ENCODE measurements at regions not wholly inside any gene's neighbourhood (a gene's known extent, or its start where the extent isn't known, plus 50 kb on each side); places are given as distances from the start of the nearest gene placed in this dataset.

DNA sequence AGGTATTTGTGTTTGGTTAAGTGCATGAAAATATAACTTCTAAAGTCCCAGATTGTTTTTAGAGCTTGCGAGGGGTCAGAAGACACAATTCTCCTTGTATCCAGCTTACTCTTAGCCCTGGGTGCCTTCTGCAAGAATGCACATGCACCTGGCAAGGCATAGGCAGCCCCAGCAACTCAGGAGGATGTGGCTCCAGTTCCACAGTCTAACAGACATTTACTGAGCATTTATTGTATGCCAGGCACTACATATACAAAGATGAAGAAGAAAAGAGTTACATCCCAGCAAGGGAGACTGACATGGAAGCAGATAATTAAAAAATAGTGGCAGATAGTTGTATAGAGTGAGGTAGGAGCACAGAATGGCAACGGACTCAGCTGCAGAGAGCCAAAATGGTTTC, 101.1 kb upstream of the FRY start:
- no peak for DNase-seq

DNA sequence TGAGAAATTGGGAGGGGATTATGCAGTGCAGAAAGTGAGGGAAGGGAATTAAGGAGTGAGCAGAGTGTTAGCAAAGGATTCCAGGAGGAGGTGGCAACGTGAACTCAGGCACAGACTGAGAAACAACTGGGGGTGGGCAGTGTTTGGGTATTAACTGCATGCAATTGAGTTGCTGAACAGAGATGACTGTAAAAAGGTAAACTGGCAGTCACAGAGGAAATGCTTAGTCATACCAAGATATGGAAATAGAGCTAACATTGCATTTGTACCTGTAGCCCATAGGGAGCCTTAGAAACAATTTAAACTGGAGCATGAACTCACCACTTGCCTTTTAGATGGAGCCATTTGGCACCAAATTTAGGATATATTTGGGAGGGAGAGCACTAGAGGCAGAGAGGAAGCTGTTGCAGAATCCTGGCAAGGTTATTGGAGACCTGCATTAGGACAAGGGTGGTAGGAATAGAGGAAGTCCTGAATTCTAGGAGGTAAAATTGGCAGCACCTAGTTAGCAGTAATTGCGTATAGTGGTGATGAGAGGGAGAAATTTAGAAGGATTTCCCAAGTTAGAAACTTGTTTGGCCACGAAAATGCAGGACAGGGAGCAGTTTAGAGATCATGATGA, 100.6 kb upstream of the FRY start:
- peak; percentile 14 for DNase-seq

DNA sequence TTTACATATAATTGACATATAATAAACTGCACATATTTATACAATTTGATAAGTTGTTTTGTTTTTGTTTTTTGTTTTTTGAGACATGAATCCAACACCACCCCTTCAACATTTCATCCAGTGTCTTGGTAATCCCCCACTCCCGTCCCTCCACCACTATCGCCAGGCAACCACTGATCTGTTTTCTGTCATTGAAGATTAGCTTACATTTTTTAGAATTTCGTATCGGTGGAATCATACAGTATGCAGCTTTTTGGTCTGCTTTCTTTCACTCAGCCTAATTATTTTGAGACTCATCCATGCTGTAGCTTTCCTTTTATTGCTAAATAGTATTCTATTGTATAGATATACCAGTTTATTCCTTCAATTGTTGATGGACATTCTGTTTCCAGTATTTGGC, 94.1 kb upstream of the FRY start:
- DNase-seq: no peak

DNA sequence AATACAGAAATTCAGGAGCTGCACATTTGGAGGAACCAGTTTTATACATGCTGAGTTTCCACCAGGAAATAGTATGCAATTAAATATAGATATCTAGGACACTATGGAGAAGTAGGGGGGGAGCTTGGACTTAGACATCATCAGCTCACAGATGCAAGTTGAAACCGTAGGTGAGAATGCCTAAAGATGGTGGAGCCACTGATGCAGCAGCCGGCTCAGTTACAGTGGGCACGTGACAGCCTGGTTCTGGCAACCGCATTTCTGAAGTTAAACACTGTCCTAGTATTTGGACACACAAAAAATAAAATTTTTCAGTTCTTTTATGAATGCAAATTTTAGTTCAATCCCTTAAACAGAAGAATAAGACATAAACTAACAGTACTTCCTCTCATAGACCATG, 91.5 kb upstream of the FRY start:
- DNase-seq: no peak

DNA sequence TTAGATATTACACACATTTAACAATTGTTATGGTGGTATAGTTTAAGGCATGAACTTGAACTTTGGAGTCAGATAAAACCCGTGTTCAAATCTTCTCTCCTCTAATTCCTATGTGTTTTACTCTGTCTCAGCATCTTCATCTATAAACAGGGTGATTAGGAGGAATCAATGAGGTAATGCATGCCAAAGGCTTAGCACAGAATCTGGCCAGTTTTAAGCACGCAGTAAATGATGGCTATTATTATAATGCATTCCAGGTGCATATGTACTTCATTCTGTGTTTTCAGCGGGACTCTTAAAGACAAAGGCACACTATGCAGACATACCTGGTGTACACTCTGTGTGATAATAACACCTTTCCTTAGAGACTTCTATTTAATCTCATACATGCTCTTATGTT, 88.0 kb upstream of the FRY start:
- DNase-seq: no peak

DNA sequence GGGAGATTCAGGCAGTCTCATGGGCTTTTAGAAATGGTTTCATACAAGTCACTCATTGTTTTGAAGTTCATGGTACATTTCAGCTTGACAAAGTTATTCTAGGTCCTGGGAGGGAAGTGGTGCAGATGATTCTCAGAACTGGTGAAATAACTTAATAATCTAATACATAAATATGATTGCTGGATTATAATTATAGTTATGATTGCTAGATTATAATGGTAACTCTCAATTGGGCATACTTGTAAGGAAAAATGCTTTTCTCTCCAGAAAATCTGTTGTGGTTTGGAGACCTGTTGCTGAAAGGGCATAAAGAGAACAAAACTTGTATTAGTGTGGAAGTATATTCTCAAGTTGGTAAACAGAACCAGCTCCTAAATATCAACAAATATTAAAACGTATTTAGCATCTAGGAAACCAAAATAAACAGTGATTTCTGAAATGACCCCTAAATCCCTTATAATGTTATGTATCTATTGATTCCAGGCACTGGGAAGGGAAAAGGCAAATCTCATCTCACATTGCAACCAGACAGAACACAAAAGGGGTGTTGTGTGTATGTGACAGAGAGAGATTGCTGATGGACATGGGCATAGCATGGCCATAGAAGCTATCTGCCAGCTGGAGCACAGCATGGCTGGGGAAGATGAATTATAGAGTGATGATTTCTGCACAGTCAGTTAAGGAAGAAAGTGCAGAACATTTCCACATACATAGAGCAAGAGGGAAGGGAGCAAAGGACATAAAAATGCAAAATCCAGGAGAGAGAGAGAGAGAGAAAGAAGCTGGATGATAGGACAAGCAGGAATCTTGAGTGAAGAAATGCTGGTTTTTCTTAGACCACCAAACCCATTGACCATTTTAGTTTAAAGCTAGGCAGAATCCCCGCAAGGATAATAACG, 87.1 kb upstream of the FRY start:
- no peak for DNase-seq

DNA sequence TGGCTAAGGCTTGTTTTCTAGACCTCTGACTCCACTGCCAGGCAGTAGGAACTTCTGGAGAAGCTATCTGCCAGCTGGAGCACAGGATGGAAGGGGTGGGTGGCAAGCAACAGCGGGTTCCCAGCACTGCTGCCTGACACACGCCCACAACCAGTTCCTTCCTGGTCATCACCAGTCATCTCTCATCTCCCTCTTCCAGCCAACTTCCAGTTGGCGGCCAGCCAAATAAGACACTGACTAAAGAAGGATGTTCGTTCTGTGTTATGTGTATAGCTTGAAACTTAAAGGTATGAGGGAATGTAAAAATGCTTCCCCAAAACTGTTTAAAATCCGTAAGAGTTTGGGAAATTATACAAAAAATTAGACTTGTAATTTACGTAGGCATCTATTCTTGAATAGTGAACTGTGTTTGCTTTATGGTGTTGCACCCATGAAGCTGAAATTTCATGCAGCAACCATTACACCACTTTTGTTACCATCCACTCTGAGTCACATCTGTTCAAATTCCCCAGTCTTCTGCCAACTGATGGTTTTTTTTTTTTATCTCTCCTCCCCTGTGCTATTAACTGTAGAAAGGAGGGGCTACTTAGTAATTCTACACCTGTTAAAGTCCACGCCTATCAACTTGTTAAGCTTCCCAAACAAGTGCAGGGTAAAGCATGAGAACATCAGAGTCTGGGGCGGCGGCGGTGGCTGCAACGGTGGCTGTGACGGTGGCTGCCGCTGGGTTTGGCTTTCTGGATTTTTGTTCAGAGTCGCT, 86.2 kb upstream of the FRY start:
- DNase-seq: no peak

DNA sequence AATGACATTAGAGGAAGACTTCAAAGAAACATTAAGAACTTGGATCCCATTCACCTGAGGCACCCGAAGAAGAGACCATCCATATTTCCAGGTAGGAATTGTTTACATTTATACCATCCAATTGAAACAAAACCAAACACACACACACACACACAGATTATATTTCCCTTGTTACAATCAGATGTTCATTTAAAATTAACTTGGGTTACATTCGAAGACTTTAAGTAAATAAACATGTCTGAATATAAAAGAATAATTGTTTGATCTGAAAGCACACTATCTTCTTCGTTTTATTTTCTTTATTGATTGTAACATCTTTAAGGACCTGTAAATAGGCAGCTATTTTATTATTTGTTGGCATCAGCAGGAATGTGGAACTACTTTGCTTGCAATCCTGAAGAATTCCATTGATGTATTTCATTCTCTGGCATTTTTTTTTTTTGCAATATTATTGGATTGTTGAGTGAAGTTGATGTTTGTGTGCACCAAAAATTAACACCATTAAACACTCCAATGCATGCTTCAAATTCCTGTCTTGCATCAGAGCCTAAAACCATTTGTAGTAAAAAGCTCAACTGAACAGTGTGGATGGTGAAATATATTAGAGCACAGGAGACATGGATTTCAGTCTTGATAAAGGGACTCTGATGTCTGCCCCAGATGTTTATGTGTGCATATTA, 85.3 kb upstream of the FRY start:
- DNase-seq: no peak

DNA sequence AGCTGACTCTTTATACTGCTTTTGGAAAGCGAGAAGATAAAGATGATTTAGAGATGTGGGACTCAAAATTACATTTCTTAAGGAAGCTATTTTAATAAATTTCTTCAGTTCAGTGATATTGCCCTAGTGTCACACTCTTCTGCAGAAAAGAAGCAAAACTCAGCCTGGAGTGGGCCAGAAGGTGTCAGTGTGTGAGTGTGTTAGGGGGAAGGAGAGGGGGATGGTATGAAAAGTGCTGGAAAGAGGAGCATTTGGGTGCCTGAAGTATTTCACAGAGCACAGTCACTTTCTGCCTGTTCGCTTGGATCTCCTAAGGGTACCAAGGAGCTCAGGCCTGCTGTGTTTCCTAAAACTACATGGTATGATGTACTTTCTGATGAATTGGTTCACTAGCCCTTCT, 84.5 kb upstream of the FRY start:
- no peak for DNase-seq

DNA sequence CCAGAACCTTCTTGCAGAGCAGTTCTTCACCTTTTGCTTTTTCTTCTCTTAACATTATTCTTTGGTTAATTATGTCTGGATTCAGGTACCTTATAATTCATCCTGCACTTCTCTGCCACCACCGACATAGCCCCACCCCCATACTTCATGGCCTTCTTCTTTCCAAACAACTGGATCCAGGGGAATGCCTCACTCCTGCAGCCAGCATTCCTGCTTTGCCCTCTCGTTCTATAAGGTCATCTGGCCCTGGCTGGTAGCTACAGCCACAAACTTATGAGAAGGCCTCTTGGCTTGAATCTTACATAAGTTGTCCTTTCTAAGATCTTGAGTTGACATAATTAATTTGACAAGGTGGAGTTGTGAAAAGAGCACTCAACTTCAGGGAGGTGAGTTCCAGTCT, 84.1 kb upstream of the FRY start:
- no peak for DNase-seq

DNA sequence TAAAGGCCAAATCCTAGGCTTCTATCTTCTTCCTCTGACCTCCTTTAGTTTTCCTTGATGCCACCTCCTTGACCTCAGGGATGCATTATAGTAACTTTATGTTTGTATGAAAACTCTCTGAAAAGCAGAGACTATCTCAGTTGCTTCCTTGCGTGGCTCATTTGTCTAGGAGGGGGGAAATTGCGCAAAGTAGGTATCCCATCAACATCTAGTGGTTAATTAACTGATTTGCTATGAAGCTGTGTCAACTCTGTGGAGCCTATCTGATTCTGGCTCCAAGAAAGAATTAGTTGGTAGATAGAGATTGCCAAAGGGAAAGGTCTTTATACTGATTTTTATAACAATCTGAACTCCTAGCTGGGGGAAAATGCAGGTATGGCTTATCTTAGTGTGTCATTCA, 82.1 kb upstream of the FRY start:
- no peak for DNase-seq

DNA sequence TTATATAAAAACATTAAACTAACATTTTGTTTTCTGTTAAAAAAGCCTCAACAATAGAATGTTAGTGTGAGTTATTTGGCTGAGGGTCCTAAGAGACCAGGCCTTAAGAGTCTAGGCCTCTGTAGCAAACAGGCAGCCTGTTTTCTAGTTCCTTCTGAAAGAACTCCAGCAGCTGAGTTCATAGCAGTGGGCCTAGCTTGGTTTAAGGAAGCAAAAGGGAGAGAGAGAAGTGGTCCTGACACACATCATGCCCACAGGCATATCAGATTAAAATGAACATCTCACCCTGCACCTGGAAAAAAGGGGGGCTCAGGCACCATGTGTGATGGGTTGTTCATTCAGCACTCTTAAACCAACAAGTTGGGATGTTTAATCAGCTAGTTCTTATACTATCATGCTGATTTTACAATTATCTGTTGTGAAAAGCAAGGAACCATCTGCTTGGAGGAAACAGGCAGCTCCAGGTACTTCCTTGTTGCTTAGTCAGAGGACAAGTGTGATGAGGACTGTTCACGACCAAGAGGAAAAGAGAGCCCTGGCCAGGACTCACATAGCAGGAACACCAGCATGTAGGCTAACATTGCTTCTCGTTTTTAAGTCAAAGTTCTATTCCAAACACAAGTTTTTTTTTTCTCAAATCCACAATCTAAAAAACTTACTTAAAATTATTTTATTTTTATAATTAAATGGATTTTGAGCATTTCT, 81.3 kb upstream of the FRY start:
- no peak for DNase-seq

DNA sequence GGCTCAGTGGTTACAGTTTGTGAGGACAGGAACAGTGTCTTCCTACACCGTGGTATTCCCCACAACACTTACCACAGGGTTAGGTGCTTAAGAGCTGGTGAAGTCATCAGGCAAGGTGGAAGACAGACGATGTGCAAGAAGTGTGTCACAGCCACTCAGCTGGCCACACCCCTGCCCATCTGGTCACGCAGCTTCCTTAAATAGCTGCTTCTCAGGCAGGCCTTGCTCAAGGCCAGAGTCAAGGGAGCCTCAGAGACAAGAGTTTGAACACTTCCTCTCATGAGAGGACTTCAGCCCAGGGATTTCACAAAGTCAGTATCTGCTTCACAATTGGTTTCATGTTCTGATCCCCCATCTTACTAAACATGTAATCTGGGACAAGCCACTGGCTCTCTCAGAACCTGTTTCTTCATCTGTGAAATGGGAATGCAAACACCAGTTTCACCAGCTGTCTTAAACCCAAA, 80.3 kb upstream of the FRY start:
- DNase-seq: peak; percentile 68

DNA sequence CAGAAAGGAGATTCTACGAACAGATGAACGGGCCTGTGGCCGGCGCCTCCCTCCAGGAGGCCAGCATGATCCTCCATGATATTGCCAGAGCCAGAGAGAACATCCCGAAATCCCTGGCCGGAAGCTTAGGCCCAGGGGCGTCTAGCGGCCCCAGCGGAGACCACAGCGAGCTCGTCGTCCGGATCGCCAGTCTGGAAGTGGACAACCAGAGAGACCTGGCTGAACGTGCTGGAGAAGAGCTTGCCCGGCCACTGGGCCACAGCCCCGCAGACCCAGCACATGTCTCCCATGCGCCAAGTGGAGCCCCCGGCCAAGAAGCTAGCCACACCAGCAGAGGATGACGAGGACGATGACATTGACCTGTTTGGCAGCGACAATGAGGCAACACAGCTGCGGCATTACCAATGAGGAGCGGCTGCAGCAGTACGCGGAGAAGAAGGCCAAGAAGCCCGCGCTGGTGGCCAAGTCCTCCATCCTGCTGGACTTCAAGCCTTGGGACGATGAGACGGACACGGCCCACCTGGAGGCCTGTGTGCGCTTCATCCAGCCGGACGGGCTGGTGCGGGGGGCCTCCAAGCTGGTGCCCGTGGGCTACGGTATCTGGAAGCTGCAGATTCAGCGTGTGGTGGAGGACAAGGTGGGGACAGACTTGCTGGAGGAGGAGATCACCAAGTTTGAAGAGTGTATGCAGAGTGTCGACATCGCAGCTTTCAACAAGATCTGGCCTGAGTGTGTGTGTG, 78.8 kb upstream of the FRY start:
- no peak for DNase-seq

DNA sequence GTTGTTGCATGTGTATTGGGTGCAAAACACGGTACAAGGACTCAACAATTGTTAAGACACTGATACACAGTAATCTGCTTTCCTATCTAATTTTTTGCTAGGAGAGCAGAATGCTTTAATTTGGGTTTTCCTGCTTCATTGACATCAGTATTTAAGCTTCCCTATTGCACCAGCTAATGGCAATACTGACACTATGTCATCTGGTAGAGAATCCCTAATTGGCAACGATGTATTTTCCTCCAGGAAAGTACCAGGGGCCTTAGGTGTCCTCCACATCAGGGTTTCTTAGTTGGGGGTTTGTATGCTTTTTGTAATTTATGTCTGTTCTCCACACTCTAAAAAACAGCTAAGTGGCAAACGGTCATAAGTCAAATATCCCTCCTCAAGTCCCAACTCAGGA, 76.5 kb upstream of the FRY start:
- DNase-seq: no peak

DNA sequence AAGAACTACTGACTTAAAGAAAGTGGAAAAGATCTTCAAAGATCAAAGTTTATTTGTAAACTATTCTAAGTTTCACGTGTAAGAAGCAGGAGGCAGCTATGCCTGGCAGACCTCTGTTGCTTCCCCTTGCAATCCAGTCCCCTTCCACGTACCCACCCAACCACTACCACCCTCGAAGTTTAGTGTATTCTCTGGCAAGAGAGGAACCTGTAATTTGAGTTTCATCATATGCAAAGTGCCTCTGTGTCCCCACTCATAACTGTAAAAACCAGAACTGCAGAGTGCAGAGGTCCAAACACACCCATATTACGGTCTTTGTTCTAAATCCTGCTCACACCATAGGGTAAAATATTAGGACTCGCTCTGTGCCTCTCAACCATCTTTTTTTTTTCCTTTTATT, 75.8 kb upstream of the FRY start:
- DNase-seq: no peak

DNA sequence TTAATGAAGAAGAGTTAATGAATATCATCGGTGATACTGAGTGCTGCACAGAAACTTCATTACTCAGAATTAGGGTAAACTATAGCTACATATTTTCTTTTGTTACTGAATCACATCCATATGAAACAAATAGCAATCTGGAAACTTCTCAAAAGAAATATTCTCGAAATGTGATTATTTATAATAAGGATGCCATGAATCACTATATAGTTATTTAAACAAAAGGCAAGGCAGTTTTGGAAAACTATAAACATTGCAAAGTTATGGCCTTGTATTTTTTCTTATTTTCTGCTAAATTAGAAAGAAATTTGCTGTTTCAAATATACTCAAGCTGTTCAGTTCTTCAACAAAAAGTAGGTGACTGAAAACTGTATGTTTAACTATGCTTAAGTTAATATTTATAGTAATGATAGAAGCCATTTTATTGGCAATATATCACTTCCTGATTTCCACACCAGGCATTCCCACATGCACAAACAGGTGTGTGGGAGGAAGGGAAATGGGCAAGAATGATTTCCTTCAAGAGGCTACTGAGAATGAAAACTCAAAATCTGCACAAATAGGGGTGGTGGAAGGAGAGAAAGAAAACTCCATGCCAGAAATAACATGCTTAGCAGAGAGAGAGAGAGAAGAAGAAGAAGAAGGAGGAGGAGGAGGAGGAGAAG, 74.5 kb upstream of the FRY start:
- DNase-seq: no peak

DNA sequence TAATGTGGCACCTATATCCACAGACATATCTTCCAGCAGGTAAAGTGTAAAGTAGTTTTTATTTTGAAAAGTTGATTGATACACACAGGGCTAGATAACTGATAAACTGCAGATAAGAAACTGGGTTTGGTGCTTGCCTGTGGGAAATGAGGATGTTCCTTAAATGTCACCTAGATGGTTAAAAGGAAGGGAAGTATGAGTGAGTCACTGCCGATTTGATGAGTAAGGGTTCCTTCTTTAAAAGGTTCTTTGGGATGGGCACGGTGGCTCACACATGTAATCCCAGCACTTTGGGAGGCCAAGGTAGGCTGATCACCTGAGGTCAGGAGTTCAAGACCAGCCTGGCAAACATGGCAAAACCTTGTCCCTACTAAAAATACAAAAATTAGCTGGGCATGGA, 73.8 kb upstream of the FRY start:
- DNase-seq: no peak

DNA sequence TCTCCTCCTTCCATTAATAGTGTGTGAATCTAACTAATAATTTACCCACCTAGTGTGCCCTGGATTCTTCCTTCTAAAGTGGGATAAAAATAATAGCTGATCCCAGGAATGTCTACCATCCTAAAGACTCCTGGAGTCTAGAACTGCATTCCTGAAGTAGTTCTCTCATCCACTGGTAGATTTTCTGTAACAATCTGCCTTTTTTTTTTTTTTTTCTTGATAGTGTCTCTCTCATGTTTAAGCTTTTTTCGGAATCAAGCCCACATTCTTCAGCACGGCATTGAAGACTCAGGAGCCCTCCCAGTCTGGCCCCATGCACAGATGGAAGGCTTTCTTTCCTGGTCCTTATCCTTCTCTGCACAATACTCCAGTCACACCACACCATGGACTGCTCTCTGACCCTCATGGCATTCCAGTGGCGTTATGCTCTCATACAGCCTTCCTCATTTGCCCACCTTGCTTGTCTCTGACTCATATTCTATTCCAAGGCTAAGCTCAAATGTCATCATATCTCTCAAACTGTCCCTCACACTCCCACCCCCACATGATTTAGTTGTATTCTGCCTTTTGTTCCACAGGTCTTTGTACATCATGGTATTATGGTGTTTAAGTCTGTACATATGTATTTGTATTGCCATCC, 68.7 kb upstream of the FRY start:
- no peak for DNase-seq

DNA sequence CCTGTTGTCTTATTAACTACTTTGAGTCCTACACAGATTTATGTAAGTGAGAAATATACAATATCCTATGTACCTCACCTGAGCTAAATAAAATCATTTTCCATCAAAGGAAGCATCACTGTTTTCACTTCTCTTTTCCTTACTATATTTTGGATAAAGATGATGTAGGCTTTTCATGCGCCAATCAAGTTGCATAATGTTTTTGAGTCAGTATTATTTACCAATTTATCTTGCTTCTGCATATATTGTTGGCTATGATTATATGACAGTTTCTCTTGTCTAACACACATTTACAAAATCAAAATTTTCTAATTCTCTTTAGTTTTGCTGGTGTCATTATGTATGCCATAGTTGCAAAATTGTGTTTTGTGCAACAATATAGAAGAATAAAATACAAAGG, 67.9 kb upstream of the FRY start:
- no peak for DNase-seq

DNA sequence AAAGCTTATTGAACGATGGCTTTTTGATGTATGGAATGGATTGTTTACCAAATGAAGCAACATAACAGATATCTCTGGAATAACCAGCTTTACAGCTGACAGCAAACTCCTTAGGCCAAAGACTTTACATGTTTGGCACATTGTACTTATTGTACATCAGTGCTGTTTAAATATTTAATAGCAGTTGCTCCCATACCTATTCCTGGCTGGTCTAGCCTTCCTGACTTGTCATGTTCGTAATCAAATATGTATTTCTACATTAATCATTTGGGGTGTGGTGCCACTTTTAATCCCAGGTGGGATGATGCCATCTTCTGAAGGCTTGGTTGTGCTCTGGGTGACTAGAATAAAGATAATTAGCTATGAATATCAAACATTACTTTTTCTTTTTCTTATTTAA, 67.4 kb upstream of the FRY start:
- DNase-seq: no peak

Data from NK-92 treated with Interleukin-12 subunit alpha and Interleukin-12 subunit beta, amount 100 ng/mL, for 24 hours (cell line).